Spleen (tissue), 11 donors: ENCODE measurements at regions not wholly inside any gene's neighbourhood (a gene's known extent, or its start where the extent isn't known, plus 50 kb on each side); places are given as distances from the start of the nearest gene placed in this dataset.

ENCODE experiments used
- DNase-seq: peaks from one replicate; pipeline ENCODE4 v3.0.0-alpha.2; 2020
- H3K27ac ChIP-seq, 8 donors: fragments of 200-600 bp; sonication (generic) in 7 of 8; 1 replicate in 4 of 8; 2 replicates in 4 of 8; pipeline versions ENCODE4 v1.5.0 to v1.8.0; 2016 to 2021; ENCODE audit warnings: inconsistent platforms in 4 of 8, mild to moderate bottlenecking in 4 of 8, moderate library complexity in 1 of 8
- H3K27me3 ChIP-seq, 7 donors: fragments of 200-600 bp; sonication (generic) in 6 of 7; replicated peaks in 1 of 7; 1 replicate in 4 of 7; 2 replicates in 3 of 7; pipeline versions ENCODE4 v1.5.0 to v1.8.0; 2016 to 2021; ENCODE audit warnings: inconsistent platforms in 3 of 7, mild to moderate bottlenecking in 1 of 7
- H3K36me3 ChIP-seq, 6 donors: fragments of 200-600 bp; sonication (generic) in 5 of 6; 1 replicate in 4 of 6; 2 replicates in 2 of 6; pipeline versions ENCODE4 v1.5.0 to v1.8.0; 2016 to 2021; ENCODE audit warnings: inconsistent platforms in 2 of 6
- H3K4me1 ChIP-seq, 6 donors: fragments of 200-600 bp; sonication (generic) in 5 of 6; 1 replicate in 3 of 6; 2 replicates in 3 of 6; pipeline versions ENCODE4 v1.5.0 to v1.8.0; 2016 to 2021; ENCODE audit warnings: inconsistent platforms in 3 of 6
- H3K4me3 ChIP-seq, 8 donors: fragments of 200-600 bp; sonication (generic) in 7 of 8; 1 replicate in 4 of 8; 2 replicates in 4 of 8; pipeline versions ENCODE4 v1.5.0 to v1.8.0; 2016 to 2021; ENCODE audit warnings: inconsistent platforms in 4 of 8, mild to moderate bottlenecking in 4 of 8, moderate library complexity in 2 of 8
- H3K9me3 ChIP-seq, 8 donors: fragments of 200-600 bp; sonication (generic) in 7 of 8; 1 replicate in 4 of 8; 2 replicates in 4 of 8; pipeline versions ENCODE4 v1.5.0 to v1.8.0; 2016 to 2021; ENCODE audit warnings: inconsistent platforms in 4 of 8
- CTCF ChIP-seq, 11 experiments: fragments of 200-600 bp in 7 of 11; fragments of 450-650 bp in 4 of 11; sonication (generic) in 4 of 11; IDR thresholded peaks in 8 of 11; conservative IDR thresholded peaks in 3 of 11; 1 replicate in 7 of 11; 2 replicates in 4 of 11; pipeline versions ENCODE4 v1.4.0 to v1.8.0; 2016 to 2021; ENCODE audit warnings: antibody characterized with exemption in 11 of 11, inconsistent platforms in 4 of 11, mild to moderate bottlenecking in 1 of 11
- POLR2A ChIP-seq, 3 donors: fragments of 450-650 bp; IDR thresholded peaks; one replicate each; pipeline ENCODE4 v1.5.1; 2017; ENCODE audit warnings: antibody characterized with exemption in 3 of 3, mild to moderate bottlenecking in 1 of 3
- POLR2AphosphoS5 ChIP-seq, 3 donors: sonication (generic); formaldehyde crosslinking; IDR thresholded peaks; one replicate each; pipeline ENCODE4 v1.5.1; 2017; ENCODE audit warnings: antibody characterized with exemption in 3 of 3
- WGBS, 5 donors: extraction: QIAGEN DNeasy Blood & Tissue Kit in 3 of 5; methylation state at CpG; one replicate each; pipeline versions ENCODE4 v1.1.5 to v1.1.7; 2013 to 2018; 5-methylcytosine and 5-hydroxymethylcytosine counted together
- intact Hi-C: fragments of 100-400 bp; cut with DNase I; formaldehyde crosslinking; loops from one replicate; pipeline ENCODE4 v1.15.0; 2023; ENCODE audit warnings: low total_unique reads
- donor health status: healthy with polysubstance abuse.
- donor health status: DM: no; HTN: no; CAD: no; lungs with moderate emphysema.
- donor health status: DM: no; HTN: no; CAD: no.
- donor health status: Bipolar disorder and iron deficiency.
- donor health status: healthy.
- donor health status: DM: no; HTN: no; CAD: no.
- donor health status: DM: yes; HTN: yes; CAD: no.

DNA sequence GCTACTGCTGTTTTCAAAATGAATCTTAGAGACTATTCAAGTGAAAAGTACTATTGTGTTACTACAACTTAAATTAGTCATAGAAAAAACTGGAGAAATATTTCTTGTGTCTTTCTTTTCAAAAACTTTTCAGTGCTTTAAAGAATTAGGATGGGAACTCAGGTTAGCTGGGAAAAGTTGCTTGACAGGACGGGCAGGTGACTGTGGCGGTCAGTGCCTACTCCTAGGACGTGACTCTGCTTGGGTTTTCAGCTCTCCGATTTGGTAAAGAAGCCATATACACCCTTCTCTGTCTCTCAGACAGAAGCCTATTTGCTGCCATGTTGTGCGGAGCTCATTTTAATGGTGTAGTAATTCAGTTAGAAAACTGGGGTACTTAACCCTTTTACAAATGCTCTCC, 89.8 kb upstream of the CACNA2D3 start:
- WGBS, 5 donors = 82 to 93% (median 90%) methylated on average over 5 of the region's 5 CpGs
- intact Hi-C loops = no loop called here
- no peaks in the 10 kb centered on the region for H3K27me3 ChIP-seq
- no peaks in the 10 kb centered on the region for H3K4me1 ChIP-seq
- no peak for DNase-seq
- H3K9me3 ChIP-seq = no peaks in the 10 kb centered on the region
- H3K36me3 ChIP-seq = no peaks in the 10 kb centered on the region
- H3K4me3 ChIP-seq = no peak overlapping the region
- H3K27ac ChIP-seq = no peak overlapping the region
- TF ChIP-seq POLR2AphosphoS5 (IDR thresholded peaks at IDR 0.05) (no peak), POLR2A (IDR thresholded peaks at IDR 0.05) (no peak), CTCF (IDR thresholded peaks at IDR 0.05 in 8 of 11, conservative IDR thresholded peaks at IDR 0.05 in 3 of 11) (no peak)

- intact Hi-C loops = no loop called here
- Histone ChIP-seq H3K9me3 (no peaks in the 10 kb centered on the region), H3K27me3 (no peaks in the 10 kb centered on the region), H3K36me3 (no peaks in the 10 kb centered on the region), H3K4me1 (no peaks in the 10 kb centered on the region), H3K27ac (no peak overlapping the region), H3K4me3 (no peak overlapping the region)
- no peak for DNase-seq
- TF ChIP-seq POLR2AphosphoS5 (IDR thresholded peaks at IDR 0.05) (no peak), POLR2A (IDR thresholded peaks at IDR 0.05) (no peak), CTCF (IDR thresholded peaks at IDR 0.05 in 8 of 11, conservative IDR thresholded peaks at IDR 0.05 in 3 of 11) (no peak)
- 75 to 93% (median 85%) methylated on average over 5 of the region's 5 CpGs for WGBS, 5 donors
These were observed 94.0 kb upstream of the CACNA2D3 start for GRCh38 chr3:54028372-54028771.

DNA sequence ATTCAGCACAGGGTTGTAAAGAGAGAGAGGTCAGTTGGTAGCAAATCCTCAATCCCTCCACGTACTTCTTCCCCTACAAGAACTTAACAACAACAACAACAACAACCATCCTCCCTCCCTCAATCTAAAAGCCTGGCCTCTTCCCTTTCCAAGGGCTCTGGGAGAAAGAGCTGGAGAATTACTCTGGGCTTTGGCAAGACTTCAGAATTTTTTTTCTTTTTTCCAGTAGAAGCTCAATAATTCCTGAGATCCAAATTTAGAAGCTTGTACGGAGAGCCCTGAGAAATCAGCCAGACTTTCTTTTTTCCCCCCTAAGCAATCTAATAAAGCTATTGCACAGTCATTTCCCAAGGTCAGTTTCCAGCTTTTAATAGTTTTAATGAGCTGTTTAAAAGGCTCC, 95.8 kb upstream of the CACNA2D3 start:
- 39 to 62% (median 48%) methylated on average over 2 of the region's 2 CpGs for WGBS, 5 donors
- Histone ChIP-seq H3K4me1 (no peaks in the 10 kb centered on the region), H3K9me3 (no peaks in the 10 kb centered on the region), H3K27ac (no peak overlapping the region), H3K36me3 (no peaks in the 10 kb centered on the region), H3K27me3 (no peaks in the 10 kb centered on the region), H3K4me3 (no peak overlapping the region)
- DNase-seq = no peak
- intact Hi-C loops = no loop called here
- TF ChIP-seq POLR2A (IDR thresholded peaks at IDR 0.05) = no peak
- TF ChIP-seq CTCF (IDR thresholded peaks at IDR 0.05 in 8 of 11, conservative IDR thresholded peaks at IDR 0.05 in 3 of 11) = no peak
- TF ChIP-seq POLR2AphosphoS5 (IDR thresholded peaks at IDR 0.05) = no peak

DNA sequence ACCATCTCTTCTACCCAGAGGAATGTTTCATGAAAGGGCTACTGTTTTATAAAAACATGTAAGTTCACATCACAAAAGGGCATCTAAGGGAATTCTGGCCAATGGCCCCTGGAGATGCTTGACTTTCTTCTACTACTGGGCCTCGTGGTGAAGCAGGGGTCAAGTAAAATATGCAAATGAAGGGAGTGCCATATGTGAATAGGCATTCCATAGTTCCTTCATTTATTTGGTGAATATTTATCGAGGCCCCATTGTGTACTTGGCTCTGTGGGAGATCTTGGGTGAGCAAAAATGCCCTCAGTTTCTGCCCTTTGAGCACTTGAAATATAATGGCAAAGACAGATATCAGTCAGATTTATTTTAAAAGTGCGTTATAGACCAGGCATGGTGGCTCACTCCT, 101.3 kb upstream of the CACNA2D3 start:
- intact Hi-C loops = no loop called here
- whole genome bisulfite sequencing, 5 donors = 39 to 81% (median 75%) methylated on average over 3 of the region's 3 CpGs

More for the DNA sequence above, 101.3 kb upstream of the CACNA2D3 start:
- H3K36me3 ChIP-seq = no peaks in the 10 kb centered on the region
- H3K27ac ChIP-seq = no peak overlapping the region
- H3K4me1 ChIP-seq = no peaks in the 10 kb centered on the region
- TF ChIP-seq POLR2A (IDR thresholded peaks at IDR 0.05) (no peak), CTCF (IDR thresholded peaks at IDR 0.05 in 8 of 11, conservative IDR thresholded peaks at IDR 0.05 in 3 of 11) (no peak), POLR2AphosphoS5 (IDR thresholded peaks at IDR 0.05) (no peak)
- H3K9me3 ChIP-seq = peaks cover 0 to 25% (median 18%) of the 10 kb centered on the region in 8 donors
- no peak for DNase-seq
- H3K4me3 ChIP-seq = no peak overlapping the region
- no peaks in the 10 kb centered on the region for H3K27me3 ChIP-seq
